ENCODE measurements at regions not wholly inside any gene's neighbourhood (a gene's known extent, or its start where the extent isn't known, plus 50 kb on each side); places are given as distances from the start of the nearest gene placed in this dataset.

DNA sequence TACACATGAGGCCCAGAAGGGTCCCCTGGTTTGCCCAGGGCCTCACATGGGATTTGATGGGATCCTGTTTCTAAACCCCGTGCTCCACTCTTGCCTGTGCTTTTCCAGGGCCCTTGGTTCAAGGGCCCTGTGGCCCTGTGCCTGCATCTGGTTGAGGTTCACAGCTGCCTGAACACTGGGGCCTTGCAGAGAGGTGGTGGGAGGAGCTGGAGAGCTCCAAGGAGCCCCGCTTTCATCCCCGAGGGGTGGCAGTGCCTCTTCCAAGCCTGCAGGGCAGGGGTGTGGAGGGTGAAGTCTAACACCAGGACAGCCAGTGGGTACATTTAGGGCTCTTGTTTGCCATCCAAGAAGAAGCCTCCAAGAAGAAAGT, 82.3 kb downstream of the GLI2 start:
- FAIRE-seq: no peak
- no TSS peak for BruUV-seq (replicated peaks)
- WGBS (ENCODE audit: low lambda C conversion rate): 19% methylated on average over 3 of the region's 3 CpGs
- TF ChIP-seq, protein P1, sequence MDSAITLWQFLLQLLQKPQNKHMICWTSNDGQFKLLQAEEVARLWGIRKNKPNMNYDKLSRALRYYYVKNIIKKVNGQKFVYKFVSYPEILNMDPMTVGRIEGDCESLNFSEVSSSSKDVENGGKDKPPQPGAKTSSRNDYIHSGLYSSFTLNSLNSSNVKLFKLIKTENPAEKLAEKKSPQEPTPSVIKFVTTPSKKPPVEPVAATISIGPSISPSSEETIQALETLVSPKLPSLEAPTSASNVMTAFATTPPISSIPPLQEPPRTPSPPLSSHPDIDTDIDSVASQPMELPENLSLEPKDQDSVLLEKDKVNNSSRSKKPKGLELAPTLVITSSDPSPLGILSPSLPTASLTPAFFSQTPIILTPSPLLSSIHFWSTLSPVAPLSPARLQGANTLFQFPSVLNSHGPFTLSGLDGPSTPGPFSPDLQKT (CRISPR knock-in tag; IDR thresholded peaks at IDR 0.05; ENCODE audit: borderline replicate concordance): no peak
- TF ChIP-seq, protein P2, sequence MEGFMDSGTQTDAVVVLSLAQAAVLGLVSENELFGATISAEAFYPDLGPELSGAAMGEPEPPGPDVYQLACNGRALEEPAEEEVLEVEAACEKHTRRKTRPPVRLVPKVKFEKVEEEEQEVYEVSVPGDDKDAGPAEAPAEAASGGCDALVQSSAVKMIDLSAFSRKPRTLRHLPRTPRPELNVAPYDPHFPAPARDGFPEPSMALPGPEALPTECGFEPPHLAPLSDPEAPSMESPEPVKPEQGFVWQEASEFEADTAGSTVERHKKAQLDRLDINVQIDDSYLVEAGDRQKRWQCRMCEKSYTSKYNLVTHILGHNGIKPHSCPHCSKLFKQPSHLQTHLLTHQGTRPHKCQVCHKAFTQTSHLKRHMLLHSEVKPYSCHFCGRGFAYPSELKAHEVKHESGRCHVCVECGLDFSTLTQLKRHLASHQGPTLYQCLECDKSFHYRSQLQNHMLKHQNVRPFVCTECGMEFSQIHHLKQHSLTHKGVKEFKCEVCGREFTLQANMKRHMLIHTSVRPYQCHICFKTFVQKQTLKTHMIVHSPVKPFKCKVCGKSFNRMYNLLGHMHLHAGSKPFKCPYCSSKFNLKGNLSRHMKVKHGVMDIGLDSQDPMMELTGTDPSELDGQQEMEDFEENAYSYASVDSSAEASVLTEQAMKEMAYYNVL (CRISPR knock-in tag; IDR thresholded peaks at IDR 0.05; ENCODE audit: borderline replicate concordance): no peak
- TF ChIP-seq MXD4 (CRISPR knock-in tag; IDR thresholded peaks at IDR 0.05) (no peak), ZEB1 (IDR thresholded peaks at IDR 0.05; ENCODE audit: insufficient replicate concordance, low read depth) (no peak), ZNF17 (CRISPR knock-in tag; IDR thresholded peaks at IDR 0.05) (no peak), GATAD1 (CRISPR knock-in tag; IDR thresholded peaks at IDR 0.05) (no peak), IRF2 (CRISPR knock-in tag; IDR thresholded peaks at IDR 0.05) (no peak), ZNF329 (CRISPR knock-in tag; IDR thresholded peaks at IDR 0.05; ENCODE audit: low read depth) (no peak), MXI1 (IDR thresholded peaks at IDR 0.05; ENCODE audit: borderline replicate concordance, low read depth, low read length) (no peak), RAD51 (IDR thresholded peaks at IDR 0.05; ENCODE audit: borderline replicate concordance) (no peak), ZNF431 (CRISPR knock-in tag; IDR thresholded peaks at IDR 0.05; ENCODE audit: borderline replicate concordance, low read depth) (no peak), ZNF547 (CRISPR knock-in tag; IDR thresholded peaks at IDR 0.05) (no peak), SETDB1 (CRISPR knock-in tag; IDR thresholded peaks at IDR 0.05; ENCODE audit: borderline replicate concordance) (no peak), ZBTB42 (CRISPR knock-in tag; IDR thresholded peaks at IDR 0.05) (no peak)
- TF ChIP-seq, protein P3, sequence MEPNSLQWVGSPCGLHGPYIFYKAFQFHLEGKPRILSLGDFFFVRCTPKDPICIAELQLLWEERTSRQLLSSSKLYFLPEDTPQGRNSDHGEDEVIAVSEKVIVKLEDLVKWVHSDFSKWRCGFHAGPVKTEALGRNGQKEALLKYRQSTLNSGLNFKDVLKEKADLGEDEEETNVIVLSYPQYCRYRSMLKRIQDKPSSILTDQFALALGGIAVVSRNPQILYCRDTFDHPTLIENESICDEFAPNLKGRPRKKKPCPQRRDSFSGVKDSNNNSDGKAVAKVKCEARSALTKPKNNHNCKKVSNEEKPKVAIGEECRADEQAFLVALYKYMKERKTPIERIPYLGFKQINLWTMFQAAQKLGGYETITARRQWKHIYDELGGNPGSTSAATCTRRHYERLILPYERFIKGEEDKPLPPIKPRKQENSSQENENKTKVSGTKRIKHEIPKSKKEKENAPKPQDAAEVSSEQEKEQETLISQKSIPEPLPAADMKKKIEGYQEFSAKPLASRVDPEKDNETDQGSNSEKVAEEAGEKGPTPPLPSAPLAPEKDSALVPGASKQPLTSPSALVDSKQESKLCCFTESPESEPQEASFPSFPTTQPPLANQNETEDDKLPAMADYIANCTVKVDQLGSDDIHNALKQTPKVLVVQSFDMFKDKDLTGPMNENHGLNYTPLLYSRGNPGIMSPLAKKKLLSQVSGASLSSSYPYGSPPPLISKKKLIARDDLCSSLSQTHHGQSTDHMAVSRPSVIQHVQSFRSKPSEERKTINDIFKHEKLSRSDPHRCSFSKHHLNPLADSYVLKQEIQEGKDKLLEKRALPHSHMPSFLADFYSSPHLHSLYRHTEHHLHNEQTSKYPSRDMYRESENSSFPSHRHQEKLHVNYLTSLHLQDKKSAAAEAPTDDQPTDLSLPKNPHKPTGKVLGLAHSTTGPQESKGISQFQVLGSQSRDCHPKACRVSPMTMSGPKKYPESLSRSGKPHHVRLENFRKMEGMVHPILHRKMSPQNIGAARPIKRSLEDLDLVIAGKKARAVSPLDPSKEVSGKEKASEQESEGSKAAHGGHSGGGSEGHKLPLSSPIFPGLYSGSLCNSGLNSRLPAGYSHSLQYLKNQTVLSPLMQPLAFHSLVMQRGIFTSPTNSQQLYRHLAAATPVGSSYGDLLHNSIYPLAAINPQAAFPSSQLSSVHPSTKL (CRISPR knock-in tag; IDR thresholded peaks at IDR 0.05): no peak
- TF ChIP-seq, protein P4, sequence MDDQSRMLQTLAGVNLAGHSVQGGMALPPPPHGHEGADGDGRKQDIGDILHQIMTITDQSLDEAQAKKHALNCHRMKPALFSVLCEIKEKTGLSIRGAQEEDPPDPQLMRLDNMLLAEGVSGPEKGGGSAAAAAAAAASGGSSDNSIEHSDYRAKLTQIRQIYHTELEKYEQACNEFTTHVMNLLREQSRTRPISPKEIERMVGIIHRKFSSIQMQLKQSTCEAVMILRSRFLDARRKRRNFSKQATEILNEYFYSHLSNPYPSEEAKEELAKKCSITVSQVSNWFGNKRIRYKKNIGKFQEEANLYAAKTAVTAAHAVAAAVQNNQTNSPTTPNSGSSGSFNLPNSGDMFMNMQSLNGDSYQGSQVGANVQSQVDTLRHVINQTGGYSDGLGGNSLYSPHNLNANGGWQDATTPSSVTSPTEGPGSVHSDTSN (CRISPR knock-in tag; IDR thresholded peaks at IDR 0.05; ENCODE audit: borderline replicate concordance): no peak
- H2AFZ ChIP-seq (ENCODE audit: low read length): no peak overlapping the region
- ATAC-seq: no peak
- H3K9ac ChIP-seq (ENCODE audit: insufficient read depth, low read depth, low read length): no peak overlapping the region
- DNase-seq (ENCODE audit: low spot score): no peak
- no peaks in the 10 kb centered on the region for H3K9me3 ChIP-seq (ENCODE audit: low read length)
- no peaks in the 10 kb centered on the region; the same call in 1 of the 2 replicates for H4K20me1 ChIP-seq (ENCODE audit: insufficient read depth, low read length)
- no peaks in the 10 kb centered on the region for H3K79me2 ChIP-seq (ENCODE audit: insufficient read depth, low read length)
- ChIA-PET CTCF (ENCODE audit: low intra/inter-chr PET ratio, low total read pairs) (no interaction called here), POLR2A (no interaction called here)
- H3K36me3 ChIP-seq (replicated peaks in 1 of 2; ENCODE audit: control insufficient read depth in 1 of 2, insufficient read depth in 2 of 2, low read length in 2 of 2): no peaks in the 10 kb centered on the region
- H3K4me1 ChIP-seq (ENCODE audit: insufficient read depth, low read length): peaks cover 9% of the 10 kb centered on the region; the same call in 1 of the 2 replicates
- no peak overlapping the region for H3K4me2 ChIP-seq (ENCODE audit: low read depth, low read length)
- intact Hi-C loops (cut with micrococcal nuclease; ENCODE audit: unreplicated experiment): no loop called here
- H3K27me3 ChIP-seq (ENCODE audit: control insufficient read depth in 1 of 2, insufficient read depth in 2 of 2, low read length in 2 of 2): peaks cover 13 to 82% of the 10 kb centered on the region in 2 experiments
- H3K4me3 ChIP-seq (replicated peaks in 1 of 3; ENCODE audit: insufficient read depth in 1 of 3, low read depth in 2 of 3, low read length in 3 of 3): no peak overlapping the region
- in situ Hi-C loops (cut with HindIII; ENCODE audit: extremely low pct_ligation_motif_present, low pct_unique_long_range_greater_than_20kb): no loop called here
- no peak overlapping the region for H3K27ac ChIP-seq (ENCODE audit: extremely low read length, insufficient read depth, low read length)

Measured in HepG2 (cell line).